Peyer's patch (tissue), 4 donors: ENCODE measurements at regions not wholly inside any gene's neighbourhood (a gene's known extent, or its start where the extent isn't known, plus 50 kb on each side); places are given as distances from the start of the nearest gene placed in this dataset.

ENCODE experiments used
- DNase-seq, 3 donors: peaks; one replicate each; pipeline ENCODE4 v3.0.0-alpha.2; 2017 to 2019
- H3K27ac ChIP-seq, 4 donors: fragments of 200-600 bp; sonication (generic); one replicate each; pipeline ENCODE4 v1.5.1; 2016 to 2019
- H3K27me3 ChIP-seq, 2 donors: fragments of 200-600 bp; sonication (generic); one replicate each; pipeline ENCODE4 v1.5.1; 2019
- H3K36me3 ChIP-seq, 3 donors: fragments of 200-600 bp; sonication (generic); one replicate each; pipeline ENCODE4 v1.5.1; 2016 to 2019
- H3K4me1 ChIP-seq, 4 donors: fragments of 200-600 bp; sonication (generic); one replicate each; pipeline ENCODE4 v1.5.1; 2016 to 2019
- H3K4me3 ChIP-seq, 4 donors: fragments of 200-600 bp; sonication (generic); 1 replicate in 3 of 4; 2 replicates in 1 of 4; pipeline ENCODE4 v1.5.1; 2016 to 2019; ENCODE audit warnings: mild to moderate bottlenecking in 1 of 4
- H3K9me3 ChIP-seq, 4 donors: fragments of 200-600 bp; sonication (generic); one replicate each; pipeline ENCODE4 v1.5.1; 2016 to 2019; ENCODE audit warnings: mild to moderate bottlenecking in 1 of 4
- CTCF ChIP-seq, 6 experiments: fragments of 450-650 bp in 4 of 6; fragments of 200-600 bp in 2 of 6; sonication (generic) in 1 of 6; IDR thresholded peaks; one replicate each; pipeline ENCODE4 v1.5.1; 2017 to 2019; ENCODE audit warnings: antibody characterized with exemption in 6 of 6, mild to moderate bottlenecking in 3 of 6, moderate library complexity in 1 of 6
- POLR2A ChIP-seq, 2 donors: fragments of 450-650 bp; IDR thresholded peaks; one replicate each; pipeline ENCODE4 v1.5.1; 2017; ENCODE audit warnings: antibody characterized with exemption in 2 of 2, mild to moderate bottlenecking in 2 of 2, moderate library complexity in 2 of 2

GRCh38 chr4:111662496-111662895 is 482.8 kb upstream of the FAM241A start:
- Histone ChIP-seq H3K36me3 (no peaks in the 10 kb centered on the region), H3K4me1 (no peaks in the 10 kb centered on the region), H3K4me3 (no peak overlapping the region), H3K27ac (no peak overlapping the region), H3K9me3 (no peaks in the 10 kb centered on the region), H3K27me3 (no peaks in the 10 kb centered on the region)
- DNase-seq = no peak
- TF ChIP-seq POLR2A (IDR thresholded peaks at IDR 0.05) = no peak
- TF ChIP-seq CTCF (IDR thresholded peaks at IDR 0.05) = no peak

- H3K9me3 ChIP-seq = no peaks in the 10 kb centered on the region
- H3K27ac ChIP-seq = no peak overlapping the region
- H3K27me3 ChIP-seq = no peaks in the 10 kb centered on the region
- no peaks in the 10 kb centered on the region for H3K4me1 ChIP-seq
- H3K36me3 ChIP-seq = no peaks in the 10 kb centered on the region
- TF ChIP-seq CTCF (IDR thresholded peaks at IDR 0.05) = no peak
- no peak for TF ChIP-seq POLR2A (IDR thresholded peaks at IDR 0.05)
- no peak overlapping the region for H3K4me3 ChIP-seq
- DNase-seq = no peak
Measured at GRCh38 chr4:111664308-111664945, 480.8 kb upstream of the FAM241A start.

- Histone ChIP-seq H3K4me3 (no peak overlapping the region), H3K36me3 (no peaks in the 10 kb centered on the region), H3K4me1 (no peaks in the 10 kb centered on the region), H3K27me3 (no peaks in the 10 kb centered on the region), H3K9me3 (no peaks in the 10 kb centered on the region), H3K27ac (no peak overlapping the region)
- TF ChIP-seq CTCF (IDR thresholded peaks at IDR 0.05) (no peak), POLR2A (IDR thresholded peaks at IDR 0.05) (no peak)
- no peak for DNase-seq
Measured at GRCh38 chr4:111666826-111667360, 478.4 kb upstream of the FAM241A start.

- Histone ChIP-seq H3K27ac (no peak overlapping the region), H3K27me3 (no peaks in the 10 kb centered on the region), H3K36me3 (no peaks in the 10 kb centered on the region), H3K4me3 (no peak overlapping the region), H3K4me1 (no peaks in the 10 kb centered on the region), H3K9me3 (no peaks in the 10 kb centered on the region)
- no peak for TF ChIP-seq POLR2A (IDR thresholded peaks at IDR 0.05)
- no peak for TF ChIP-seq CTCF (IDR thresholded peaks at IDR 0.05)
- DNase-seq = no peak
Measured at GRCh38 chr4:111671756-111672155, 473.5 kb upstream of the FAM241A start.

- Histone ChIP-seq H3K27me3 (no peaks in the 10 kb centered on the region), H3K27ac (no peak overlapping the region), H3K9me3 (no peaks in the 10 kb centered on the region), H3K4me3 (no peak overlapping the region), H3K36me3 (no peaks in the 10 kb centered on the region), H3K4me1 (no peaks in the 10 kb centered on the region)
- no peak for DNase-seq
- TF ChIP-seq POLR2A (IDR thresholded peaks at IDR 0.05) = no peak
Measured at GRCh38 chr4:111675746-111676145, 469.5 kb upstream of the FAM241A start.

- no peak overlapping the region for H3K4me3 ChIP-seq
- no peak for TF ChIP-seq POLR2A (IDR thresholded peaks at IDR 0.05)
- TF ChIP-seq CTCF (IDR thresholded peaks at IDR 0.05) = no peak
- H3K27me3 ChIP-seq = no peaks in the 10 kb centered on the region
- no peak overlapping the region for H3K27ac ChIP-seq
- no peaks in the 10 kb centered on the region for H3K9me3 ChIP-seq
- no peak for DNase-seq
- no peaks in the 10 kb centered on the region for H3K36me3 ChIP-seq
- no peaks in the 10 kb centered on the region for H3K4me1 ChIP-seq
Measured at GRCh38 chr4:111676533-111676932, 468.7 kb upstream of the FAM241A start.
